Fibroblast of lung (primary cell): ENCODE measurements at regions not wholly inside any gene's neighbourhood (a gene's known extent, or its start where the extent isn't known, plus 50 kb on each side); places are given as distances from the start of the nearest gene placed in this dataset.

Experiments used
- EZH2 ChIP-seq: IDR thresholded peaks from 2 replicates; pipeline ENCODE4 v1.5.1; 2012; ENCODE audit warnings: low read length, control low read depth, mild to moderate bottlenecking; ENCODE audit errors: missing control alignments
- TF ChIP-seq, protein P1 (sequence below), 2 donors: IDR thresholded peaks in 1 of 2; conservative IDR thresholded peaks in 1 of 2; 1 replicate in 1 of 2; 2 replicates in 1 of 2; pipeline ENCODE4 v1.5.1; 2011 to 2012; ENCODE audit warnings: low read length in 2 of 2, control low read depth in 1 of 2, inconsistent platforms in 1 of 2, low read depth in 1 of 2, mild to moderate bottlenecking in 1 of 2

DNA sequence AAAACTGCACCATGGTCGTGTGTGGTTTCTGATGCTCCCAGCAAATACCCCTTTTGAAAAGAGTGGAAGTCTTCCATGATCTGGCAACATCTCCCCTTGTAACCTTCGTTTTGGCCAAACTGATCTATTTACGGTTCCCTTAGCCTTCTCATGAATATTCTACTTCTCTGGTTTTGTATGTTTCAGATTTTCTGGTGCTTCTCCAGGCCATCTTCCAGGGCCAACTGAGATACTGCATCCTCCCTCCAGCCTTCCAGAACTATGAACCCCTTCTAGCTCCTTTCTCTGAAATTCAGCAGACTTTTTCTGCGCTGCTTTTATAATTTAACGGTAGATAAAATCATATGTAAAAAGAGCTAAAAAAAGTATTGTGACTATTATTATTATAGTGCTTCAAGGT lies 97.7 kb downstream of the XCL2 start:
- TF ChIP-seq, protein P1, sequence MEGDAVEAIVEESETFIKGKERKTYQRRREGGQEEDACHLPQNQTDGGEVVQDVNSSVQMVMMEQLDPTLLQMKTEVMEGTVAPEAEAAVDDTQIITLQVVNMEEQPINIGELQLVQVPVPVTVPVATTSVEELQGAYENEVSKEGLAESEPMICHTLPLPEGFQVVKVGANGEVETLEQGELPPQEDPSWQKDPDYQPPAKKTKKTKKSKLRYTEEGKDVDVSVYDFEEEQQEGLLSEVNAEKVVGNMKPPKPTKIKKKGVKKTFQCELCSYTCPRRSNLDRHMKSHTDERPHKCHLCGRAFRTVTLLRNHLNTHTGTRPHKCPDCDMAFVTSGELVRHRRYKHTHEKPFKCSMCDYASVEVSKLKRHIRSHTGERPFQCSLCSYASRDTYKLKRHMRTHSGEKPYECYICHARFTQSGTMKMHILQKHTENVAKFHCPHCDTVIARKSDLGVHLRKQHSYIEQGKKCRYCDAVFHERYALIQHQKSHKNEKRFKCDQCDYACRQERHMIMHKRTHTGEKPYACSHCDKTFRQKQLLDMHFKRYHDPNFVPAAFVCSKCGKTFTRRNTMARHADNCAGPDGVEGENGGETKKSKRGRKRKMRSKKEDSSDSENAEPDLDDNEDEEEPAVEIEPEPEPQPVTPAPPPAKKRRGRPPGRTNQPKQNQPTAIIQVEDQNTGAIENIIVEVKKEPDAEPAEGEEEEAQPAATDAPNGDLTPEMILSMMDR (conservative IDR thresholded peaks at IDR 0.05 in 1 of 2, IDR thresholded peaks at IDR 0.05 in 1 of 2; ENCODE audit: low read depth in 1 of 2, low read length in 2 of 2), result no peak
- TF ChIP-seq EZH2, result no peak
